ENCODE measurements at regions not wholly inside any gene's neighbourhood (a gene's known extent, or its start where the extent isn't known, plus 50 kb on each side); places are given as distances from the start of the nearest gene placed in this dataset.
A peak's percentile ranks its signal among the peaks of the same experiment; 100 is the strongest.

DNA sequence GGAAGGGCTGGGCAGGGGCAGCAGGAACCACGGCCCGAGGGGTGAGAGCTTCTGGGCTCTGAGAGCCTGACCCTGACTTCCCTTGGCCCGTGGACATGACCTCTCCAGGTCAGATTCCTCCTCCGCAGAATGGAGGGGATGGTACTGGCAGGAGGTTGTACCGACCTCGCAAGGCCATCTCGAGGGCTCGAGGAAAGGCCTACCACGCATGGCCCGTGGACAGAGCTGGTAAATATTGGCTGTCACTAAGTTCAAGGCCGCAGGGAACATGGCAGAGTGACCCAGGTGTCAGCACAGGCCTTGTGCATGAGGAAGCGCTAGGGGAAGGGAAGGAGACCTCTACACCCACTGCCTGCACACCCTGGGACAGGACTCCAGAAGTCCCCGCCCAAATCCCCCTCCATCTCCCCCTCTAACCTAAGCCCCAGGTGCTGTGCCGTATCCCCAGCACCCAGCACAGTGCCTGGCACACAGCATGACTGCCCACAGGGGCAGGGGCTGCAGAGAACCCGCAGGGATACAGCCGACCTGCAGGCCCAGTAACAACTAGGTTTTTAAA, 54.9 kb upstream of the PPP2R5C start:
- DNase-seq (ENCODE audit: low spot score) = no peak

DNA sequence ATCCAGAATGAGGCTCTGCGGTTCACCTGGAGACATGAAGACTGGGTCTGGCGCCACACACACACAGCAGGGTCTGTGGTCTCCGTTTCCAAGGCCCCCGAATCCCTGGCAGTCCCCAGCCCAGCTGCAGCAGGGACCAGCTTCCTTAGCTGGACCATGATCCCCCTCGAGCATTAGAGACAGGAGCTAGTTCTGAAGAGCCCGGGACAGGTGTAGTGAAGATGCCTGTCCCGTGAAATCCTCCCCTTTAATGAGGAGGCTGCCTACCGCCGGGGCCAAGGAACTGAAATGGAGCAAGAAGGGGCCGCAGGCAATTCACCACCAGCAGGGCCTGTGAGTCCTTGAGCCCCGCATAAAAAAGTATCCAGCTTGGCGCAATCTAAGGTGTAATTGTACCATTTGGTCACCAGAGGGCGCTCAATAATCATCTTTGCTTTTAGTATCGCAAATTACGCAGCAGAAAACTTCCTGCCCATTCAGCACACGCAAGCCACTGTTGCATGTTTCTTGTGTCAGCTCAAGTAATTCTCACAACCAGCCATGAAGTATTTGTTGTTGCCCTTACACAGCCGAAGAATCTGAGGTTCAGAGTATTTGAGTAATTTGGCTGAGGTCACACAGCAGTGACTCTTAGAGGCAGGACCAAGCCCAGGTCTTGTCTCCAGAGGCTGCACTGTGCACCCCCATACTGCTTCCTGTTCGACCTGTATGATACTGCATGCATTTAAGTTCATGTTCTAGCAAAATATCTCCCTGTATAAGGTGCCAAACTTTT, 54.3 kb upstream of the PPP2R5C start:
- peak; percentile 82 for DNase-seq (ENCODE audit: low spot score)

DNA sequence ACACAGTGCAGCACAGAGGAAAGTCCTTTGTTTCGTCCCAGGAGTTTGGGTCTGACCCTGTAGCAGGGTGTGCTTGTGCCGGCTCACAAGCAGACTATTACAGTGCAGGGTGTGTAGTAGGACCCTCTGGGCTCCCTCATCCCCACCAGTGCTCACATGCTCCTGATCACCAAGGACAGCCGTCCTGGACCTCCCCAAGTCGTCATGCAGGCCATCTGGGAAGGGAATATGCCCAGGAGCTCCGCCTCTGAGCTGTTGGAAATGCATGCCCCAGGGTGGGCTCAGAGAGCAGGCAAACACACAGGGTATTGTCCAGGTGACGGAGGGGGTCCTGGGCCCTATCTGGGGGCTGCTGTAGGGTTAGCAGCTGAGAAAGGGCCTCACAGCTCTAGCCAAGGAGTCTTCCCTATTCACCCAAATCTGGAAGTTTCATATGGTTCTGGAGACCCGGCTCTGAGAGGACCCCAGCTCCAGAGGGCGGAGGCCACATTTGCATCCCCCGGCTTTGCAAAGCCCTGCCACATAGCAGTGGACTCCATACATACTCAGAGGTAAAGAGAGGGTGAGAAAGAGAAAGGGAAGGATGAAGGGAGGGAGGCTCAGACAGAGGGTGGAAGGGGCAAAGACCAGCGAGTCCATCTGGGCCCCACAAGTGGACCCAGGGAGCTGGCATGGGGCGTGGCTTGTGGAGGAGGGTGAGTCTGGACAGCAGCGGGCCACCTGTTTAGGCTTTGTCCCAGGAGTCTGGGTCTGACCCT, 53.5 kb upstream of the PPP2R5C start:
- no peak for DNase-seq (ENCODE audit: low spot score)

DNA sequence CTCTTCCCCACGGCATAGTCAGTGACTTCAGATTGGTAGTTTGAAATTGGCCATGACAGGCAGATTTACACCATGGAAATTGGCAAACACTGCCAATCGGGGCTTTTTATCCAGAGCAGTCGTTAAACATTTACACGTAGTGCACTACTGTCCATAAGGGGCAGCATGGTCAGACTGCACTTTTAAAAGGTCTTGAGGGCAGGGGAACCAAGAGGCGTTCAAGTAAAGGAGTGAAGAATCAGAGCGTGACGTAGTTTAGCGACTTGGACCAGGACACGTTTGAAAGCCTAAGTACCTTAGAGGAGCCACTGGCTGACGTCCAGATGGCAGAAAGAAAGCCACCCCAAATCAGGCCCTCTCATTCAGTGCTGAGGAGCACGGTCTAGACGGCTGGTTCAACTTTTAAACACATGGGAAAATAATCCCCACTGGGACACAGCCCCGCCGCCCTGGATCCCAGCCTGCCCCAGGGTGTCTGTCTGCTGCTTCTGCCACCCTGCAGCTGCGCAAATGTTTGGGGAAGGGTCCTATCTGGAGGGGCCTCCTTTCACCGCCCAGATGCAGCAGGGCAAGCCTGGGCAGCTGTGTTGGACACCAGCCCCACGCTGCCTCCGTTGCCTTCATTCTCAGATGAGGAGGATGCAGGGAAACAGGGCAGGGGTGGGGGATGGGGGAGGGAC, 52.5 kb upstream of the PPP2R5C start:
- DNase-seq (ENCODE audit: low spot score) = no peak

DNA sequence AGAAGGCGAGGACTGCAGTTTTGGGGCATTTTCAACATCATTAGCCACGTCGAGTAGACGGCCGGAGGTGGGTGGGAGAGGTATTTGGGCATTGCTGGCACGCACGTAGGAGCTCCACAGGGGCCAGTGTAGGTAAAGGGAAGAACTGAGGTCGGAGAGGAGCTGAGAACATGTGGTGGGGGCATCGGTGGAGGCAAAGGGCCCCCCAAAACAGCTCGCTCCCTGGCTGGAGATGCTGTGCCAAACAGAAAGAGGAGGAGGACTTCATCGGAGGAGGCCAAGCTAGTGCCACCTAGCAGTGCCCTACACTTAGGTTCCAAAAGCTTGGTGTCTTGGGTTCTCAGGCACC, 52.0 kb upstream of the PPP2R5C start:
- DNase-seq (ENCODE audit: low spot score) = no peak

DNA sequence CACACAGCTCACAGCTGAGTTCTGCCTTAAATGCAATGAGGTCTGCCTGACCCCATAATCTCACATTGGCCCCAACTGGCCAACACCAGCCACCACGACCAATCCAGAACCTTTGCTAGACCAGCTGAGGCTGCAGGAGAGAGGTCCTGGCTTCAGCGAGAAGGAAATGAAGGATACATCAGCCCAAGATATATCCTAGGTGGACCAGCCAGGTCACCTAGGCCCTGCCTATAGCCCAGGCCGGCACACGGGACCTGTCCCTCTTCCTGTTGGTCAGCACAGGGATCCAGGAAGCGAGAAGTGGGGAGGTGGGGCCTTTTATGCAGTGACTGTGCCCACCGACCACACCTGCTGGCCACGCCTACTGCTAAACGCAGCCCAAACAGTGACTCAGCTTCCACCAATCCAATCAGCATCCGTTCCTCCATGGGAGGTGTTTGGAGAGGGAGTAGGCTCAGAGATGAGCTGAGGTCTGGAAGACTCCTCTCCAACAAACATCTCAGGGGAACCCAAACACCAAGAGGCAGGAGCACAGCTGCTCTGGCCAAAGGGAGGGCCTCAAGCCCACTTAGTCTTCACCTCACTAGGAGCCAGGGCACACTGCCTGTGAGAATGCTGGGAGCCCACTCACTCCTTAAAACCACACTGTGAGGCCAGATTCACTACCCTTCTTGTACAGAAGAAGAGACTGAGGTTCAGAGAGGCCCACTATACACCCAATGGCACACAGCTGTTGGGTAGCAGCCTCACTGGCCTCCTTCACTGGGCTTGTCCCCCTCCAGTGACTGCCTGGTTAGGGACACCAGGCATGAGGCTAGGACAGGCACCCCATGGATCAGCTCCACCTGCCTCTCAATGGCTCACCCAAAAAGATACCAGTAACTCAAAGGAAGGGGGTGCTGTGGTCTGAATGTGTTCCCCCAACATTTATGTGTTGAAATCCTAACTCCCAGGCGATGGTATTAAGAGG, 51.3 kb upstream of the PPP2R5C start:
- DNase-seq (ENCODE audit: low spot score) = peak; percentile 31

DNA sequence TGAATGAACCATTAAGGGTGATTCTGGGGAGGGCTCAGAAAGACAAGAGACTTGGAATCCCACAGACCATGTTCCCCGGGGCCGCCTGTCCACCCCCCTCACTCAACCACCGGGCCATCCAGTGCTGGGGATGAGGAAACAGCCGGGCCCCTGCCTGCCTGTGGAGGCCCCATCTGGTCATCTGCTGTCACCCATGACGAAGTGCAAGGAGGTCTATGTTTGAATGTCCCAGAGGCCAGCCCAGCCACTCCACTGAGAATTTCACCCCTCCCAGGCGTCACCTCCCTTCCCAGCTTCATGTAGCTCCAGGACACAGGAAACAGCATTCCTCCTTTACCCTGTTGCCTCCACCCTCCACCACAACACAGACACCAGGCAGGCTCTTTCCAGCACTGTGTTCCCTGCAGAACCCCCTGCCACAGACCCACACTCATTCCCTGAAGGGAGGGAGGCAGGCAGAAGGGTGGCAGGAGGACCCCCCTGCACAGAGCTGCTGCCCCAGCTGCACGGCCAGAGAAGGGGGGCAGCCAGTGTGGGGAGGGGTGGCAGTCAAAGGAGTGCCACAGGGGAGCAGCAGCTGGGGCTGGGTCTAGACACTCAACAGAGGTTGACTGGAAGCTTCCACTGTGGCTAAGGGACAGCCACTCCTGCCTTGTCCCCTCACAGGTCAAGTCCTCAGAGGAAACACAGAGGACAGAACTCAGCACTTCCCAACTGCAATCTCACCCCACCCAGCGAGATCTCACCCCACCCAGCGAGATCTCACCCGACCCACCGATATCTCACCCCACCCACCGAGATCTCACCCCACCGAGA, 50.3 kb upstream of the PPP2R5C start:
- no peak for DNase-seq (ENCODE audit: low spot score)
